Left lung (tissue), 4 donors: ENCODE measurements at regions not wholly inside any gene's neighbourhood (a gene's known extent, or its start where the extent isn't known, plus 50 kb on each side); places are given as distances from the start of the nearest gene placed in this dataset.
A peak's percentile ranks its signal among the peaks of the same experiment; 100 is the strongest.
"Not testable (repeated sequence)": the region's sequence is repeated elsewhere in the genome, so short reads cannot be mapped to it uniquely, and the experiment has no call there.

ENCODE experiments used
- ATAC-seq: fragments of 200-7000 bp; cut with Tn5 transposase; one replicate; pipeline ENCODE4 v1.9.1; 2020; ENCODE audit warnings: moderate library complexity
- DNase-seq, 4 donors: peaks; one replicate each; pipeline ENCODE4 v3.0.0-alpha.2; 2013 to 2020
- H3K27ac ChIP-seq, 2 donors: fragments of 200-600 bp; sonication (generic) in 1 of 2; one replicate each; pipeline versions ENCODE4 v1.5.0 to v1.8.0; 2020 to 2021
- H3K27me3 ChIP-seq, 2 donors: fragments of 200-600 bp; sonication (generic) in 1 of 2; one replicate each; pipeline versions ENCODE4 v1.5.0 to v1.8.0; 2020 to 2021
- H3K36me3 ChIP-seq, 2 donors: fragments of 200-600 bp; sonication (generic) in 1 of 2; one replicate each; pipeline versions ENCODE4 v1.5.0 to v1.8.0; 2020 to 2021
- H3K4me1 ChIP-seq, 2 donors: fragments of 200-600 bp; one replicate each; pipeline ENCODE4 v1.8.0; 2021
- H3K4me3 ChIP-seq, 2 donors: fragments of 200-600 bp; sonication (generic) in 1 of 2; one replicate each; pipeline versions ENCODE4 v1.5.0 to v1.8.0; 2020 to 2021; ENCODE audit warnings: mild to moderate bottlenecking in 1 of 2
- H3K9me3 ChIP-seq, 2 donors: fragments of 200-600 bp; sonication (generic) in 1 of 2; one replicate each; pipeline versions ENCODE4 v1.5.0 to v1.8.0; 2020 to 2021
- intact Hi-C, 2 donors: fragments of 100-400 bp; cut with DNase I; formaldehyde crosslinking; loops; one replicate each; pipeline versions ENCODE4 v1.11.2 to v1.14.2; 2022
- TF ChIP-seq, protein P1 (sequence below), 2 donors: fragments of 200-600 bp; sonication (generic) in 1 of 2; IDR thresholded peaks; one replicate each; pipeline versions ENCODE4 v1.5.0 to v1.8.0; 2021; ENCODE audit warnings: antibody characterized with exemption in 2 of 2
- donor health status: DM: no; HTN: yes; CAD: no.
- donor health status: DM: no; HTN: no; CAD: no.

DNA sequence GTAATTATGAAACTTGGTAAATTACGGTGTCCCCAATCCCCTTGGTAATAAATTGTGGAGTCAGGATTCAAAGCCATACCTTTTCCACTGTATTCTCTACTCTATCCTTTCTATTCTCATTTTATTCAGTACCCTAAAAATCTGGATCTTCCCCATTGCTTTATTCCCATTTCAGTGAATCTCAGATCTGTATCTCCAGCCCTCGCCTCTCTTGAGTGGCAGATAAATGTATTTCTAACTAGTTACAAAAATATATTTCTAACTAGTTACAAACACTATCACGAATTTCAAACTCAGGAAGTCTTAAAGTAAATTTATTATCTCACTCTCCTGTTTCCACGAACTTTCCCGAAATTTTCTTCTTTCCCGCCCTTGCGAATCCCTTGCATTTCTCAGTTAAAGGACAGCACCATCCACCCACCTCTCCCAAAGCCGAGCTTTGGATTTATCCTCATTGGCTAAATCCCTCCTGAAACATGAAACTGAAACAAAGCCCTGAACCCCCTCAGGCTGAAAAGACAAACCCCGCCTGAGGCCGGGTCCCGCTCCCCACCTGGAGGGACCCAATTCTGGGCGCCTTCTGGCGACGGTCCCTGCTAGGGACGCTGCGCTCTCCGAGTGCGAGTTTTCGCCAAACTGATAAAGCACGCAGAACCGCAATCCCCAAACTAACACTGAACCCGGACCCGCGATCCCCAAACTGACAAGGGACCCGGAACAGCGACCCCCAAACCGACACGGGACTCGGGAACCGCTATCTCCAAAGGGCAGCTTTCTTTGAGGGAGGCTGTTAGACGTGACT lies 164.3 kb upstream of the PABPC3 start:
- H3K4me1 ChIP-seq: no peaks in the 10 kb centered on the region
- DNase-seq: no peak
- no peak overlapping the region for H3K4me3 ChIP-seq
- intact Hi-C loops: no loop called here
- no peaks in the 10 kb centered on the region for H3K9me3 ChIP-seq
- TF ChIP-seq, protein P1, sequence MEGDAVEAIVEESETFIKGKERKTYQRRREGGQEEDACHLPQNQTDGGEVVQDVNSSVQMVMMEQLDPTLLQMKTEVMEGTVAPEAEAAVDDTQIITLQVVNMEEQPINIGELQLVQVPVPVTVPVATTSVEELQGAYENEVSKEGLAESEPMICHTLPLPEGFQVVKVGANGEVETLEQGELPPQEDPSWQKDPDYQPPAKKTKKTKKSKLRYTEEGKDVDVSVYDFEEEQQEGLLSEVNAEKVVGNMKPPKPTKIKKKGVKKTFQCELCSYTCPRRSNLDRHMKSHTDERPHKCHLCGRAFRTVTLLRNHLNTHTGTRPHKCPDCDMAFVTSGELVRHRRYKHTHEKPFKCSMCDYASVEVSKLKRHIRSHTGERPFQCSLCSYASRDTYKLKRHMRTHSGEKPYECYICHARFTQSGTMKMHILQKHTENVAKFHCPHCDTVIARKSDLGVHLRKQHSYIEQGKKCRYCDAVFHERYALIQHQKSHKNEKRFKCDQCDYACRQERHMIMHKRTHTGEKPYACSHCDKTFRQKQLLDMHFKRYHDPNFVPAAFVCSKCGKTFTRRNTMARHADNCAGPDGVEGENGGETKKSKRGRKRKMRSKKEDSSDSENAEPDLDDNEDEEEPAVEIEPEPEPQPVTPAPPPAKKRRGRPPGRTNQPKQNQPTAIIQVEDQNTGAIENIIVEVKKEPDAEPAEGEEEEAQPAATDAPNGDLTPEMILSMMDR (IDR thresholded peaks at IDR 0.05): no peak
- peaks cover 17 to 38% of the 10 kb centered on the region in 2 donors for H3K27me3 ChIP-seq
- H3K36me3 ChIP-seq: no peaks in the 10 kb centered on the region
- no peak for ATAC-seq
- H3K27ac ChIP-seq: no peak overlapping the region

DNA sequence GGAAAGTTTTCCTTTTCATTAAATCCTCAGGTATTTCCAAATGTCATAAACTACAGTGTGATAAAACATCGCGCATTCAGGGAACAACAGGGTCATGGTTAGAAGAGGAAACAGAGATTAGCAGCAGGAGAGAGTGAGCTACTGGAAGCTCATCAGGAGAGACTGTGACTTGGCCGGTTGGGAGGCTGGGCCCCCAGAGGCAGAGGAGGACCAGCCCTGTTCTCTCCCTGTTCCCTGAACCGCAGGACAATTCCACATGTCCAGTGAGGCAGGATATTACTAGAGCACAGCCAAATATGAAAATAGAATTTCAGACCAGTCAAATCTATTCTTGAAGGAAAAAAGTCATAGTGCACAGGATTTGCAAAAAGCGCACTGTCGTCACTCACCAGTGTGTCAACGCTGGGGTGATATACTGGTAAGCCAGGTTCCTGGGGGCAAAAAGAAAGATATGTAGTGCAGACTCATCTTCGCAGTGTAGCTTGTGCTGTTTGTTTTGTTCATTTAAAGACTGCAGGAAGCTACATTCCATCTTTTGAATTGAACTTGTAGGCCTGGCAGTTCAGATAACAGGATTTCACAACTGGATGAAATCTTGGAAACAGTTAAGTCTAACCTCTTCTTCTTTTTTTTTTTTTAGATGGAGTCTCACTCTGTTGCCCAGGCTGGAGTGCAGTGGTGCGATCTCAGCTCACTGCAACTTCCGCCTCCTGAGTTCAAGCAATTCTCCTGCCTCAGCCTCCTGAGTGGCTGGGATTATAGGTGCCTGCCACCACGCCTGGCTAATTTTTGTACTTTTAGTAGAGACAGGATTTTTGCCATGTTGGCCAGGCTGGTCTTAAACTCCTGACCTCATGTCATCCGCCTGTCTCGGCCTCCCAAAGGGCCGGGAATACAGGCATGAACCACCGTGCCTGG lies 162.6 kb upstream of the PABPC3 start:
- H3K4me3 ChIP-seq, H3K9me3 ChIP-seq, H3K36me3 ChIP-seq, intact Hi-C loops, DNase-seq, H3K27ac ChIP-seq, ATAC-seq, H3K4me1 ChIP-seq: not testable (repeated sequence)
- H3K27me3 ChIP-seq: peaks cover 17 to 38% of the 10 kb centered on the region in 2 donors

- H3K27me3 ChIP-seq: peaks cover 17 to 38% of the 10 kb centered on the region in 2 donors
- peak; percentile 40 for ATAC-seq
- DNase-seq, intact Hi-C loops, H3K4me1 ChIP-seq, H3K36me3 ChIP-seq, H3K27ac ChIP-seq, H3K9me3 ChIP-seq, H3K4me3 ChIP-seq: not testable (repeated sequence)
These were observed 161.9 kb upstream of the PABPC3 start for GRCh38 chr13:24934024-24934385.

- no peak for ATAC-seq
- intact Hi-C loops: no loop called here
- H3K27ac ChIP-seq: no peak overlapping the region
These were observed 157.0 kb upstream of the PABPC3 start for GRCh38 chr13:24938966-24939365.

DNA sequence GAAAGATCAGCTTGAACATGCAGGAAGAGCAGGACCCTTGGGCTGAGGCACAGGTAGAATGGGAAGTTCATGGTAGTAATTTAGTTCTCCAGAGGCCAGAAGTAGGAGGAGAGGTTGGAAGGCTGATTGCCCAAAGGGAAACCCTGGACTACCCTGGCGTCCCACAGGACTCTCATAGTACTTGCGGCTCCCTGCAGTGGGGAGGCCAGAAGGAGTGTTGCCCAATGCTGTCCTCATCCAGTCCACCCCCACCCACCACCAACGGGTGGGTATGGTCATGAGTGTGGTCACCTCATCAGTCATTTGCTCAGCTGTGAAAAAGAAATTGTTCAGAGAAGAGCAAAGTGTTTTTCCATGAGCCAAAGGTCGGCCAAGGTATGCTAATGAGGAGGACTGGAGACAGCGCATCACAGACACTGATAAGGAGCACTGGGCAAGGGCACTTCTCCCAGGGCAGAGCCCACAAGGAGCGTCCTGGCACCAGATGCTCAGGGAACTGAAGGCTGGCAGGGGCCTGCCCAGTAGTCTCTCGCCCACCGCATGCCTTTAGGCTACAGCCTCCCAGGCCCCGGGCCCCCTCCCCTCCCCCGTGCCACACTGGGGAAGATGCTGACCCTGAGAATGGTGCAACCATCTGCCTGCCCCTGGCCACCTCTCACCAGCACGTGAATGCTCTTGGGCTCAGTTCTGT lies 154.8 kb upstream of the PABPC3 start:
- H3K27ac ChIP-seq, H3K27me3 ChIP-seq, H3K36me3 ChIP-seq, ATAC-seq, intact Hi-C loops, H3K4me3 ChIP-seq, DNase-seq, H3K9me3 ChIP-seq, H3K4me1 ChIP-seq: not testable (repeated sequence)

More at GRCh38 chr13:24938966-24939365, 157.0 kb upstream of the PABPC3 start:
- DNase-seq: no peak
- Histone ChIP-seq H3K36me3 (no peaks in the 10 kb centered on the region), H3K9me3 (no peaks in the 10 kb centered on the region), H3K27me3 (no peaks in the 10 kb centered on the region), H3K4me3 (no peak overlapping the region), H3K4me1 (no peaks in the 10 kb centered on the region)
- TF ChIP-seq, protein P1 (IDR thresholded peaks at IDR 0.05): no peak

GRCh38 chr13:24943136-24943535 lies 152.8 kb upstream of the PABPC3 start:
- Histone ChIP-seq H3K4me1 (no peaks in the 10 kb centered on the region), H3K27ac (no peak overlapping the region), H3K9me3 (no peaks in the 10 kb centered on the region), H3K36me3 (no peaks in the 10 kb centered on the region), H3K27me3 (no peaks in the 10 kb centered on the region), H3K4me3 (no peak overlapping the region)
- ATAC-seq (no peak), DNase-seq (no peak)
- TF ChIP-seq, protein P1 (IDR thresholded peaks at IDR 0.05): no peak
- intact Hi-C loops: no loop called here

DNA sequence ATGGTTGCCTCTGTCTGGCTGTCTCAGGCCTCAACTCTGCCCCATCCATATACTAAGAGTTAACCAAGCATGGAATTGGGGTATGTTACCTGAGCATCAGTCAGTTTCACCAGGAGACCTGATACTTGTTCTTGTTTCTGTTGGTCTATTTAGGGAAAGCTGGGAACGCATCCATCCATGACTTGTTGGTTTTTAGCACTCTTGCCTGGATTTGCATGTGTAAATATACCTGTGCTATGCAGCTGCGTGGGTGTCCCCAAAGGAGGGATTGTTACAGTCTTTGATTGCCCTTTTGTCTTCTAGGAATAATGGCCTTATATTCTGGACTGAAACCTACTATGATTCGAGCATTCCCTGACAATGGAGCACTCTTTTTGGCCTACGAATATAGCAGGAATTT lies 151.9 kb upstream of the PABPC3 start:
- H3K4me1 ChIP-seq, H3K4me3 ChIP-seq, H3K27me3 ChIP-seq, H3K9me3 ChIP-seq, ATAC-seq, H3K27ac ChIP-seq, intact Hi-C loops, H3K36me3 ChIP-seq, DNase-seq: not testable (repeated sequence)

DNA sequence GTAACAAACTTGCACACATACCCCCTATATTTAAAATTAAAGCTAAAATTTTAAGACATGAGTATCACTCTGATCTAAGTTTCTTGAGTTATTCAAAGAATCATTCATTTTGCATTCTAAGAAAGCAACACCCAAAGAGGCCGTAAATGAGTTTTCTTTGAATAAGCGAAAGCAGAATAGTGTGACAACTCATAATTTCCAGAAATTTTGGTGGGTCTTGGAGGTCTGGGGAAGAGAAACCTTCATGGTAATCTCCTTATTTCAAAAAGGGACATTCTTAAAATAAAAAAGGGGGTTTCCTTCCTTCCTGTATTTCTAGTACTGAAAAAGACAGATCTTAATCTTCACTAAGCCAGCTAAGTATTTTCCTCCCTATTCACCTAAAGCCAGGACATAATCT lies 147.0 kb upstream of the PABPC3 start:
- H3K27me3 ChIP-seq, H3K9me3 ChIP-seq, ATAC-seq, H3K4me1 ChIP-seq, H3K27ac ChIP-seq, H3K4me3 ChIP-seq, intact Hi-C loops, H3K36me3 ChIP-seq, DNase-seq: not testable (repeated sequence)

- DNase-seq, H3K4me1 ChIP-seq, H3K27ac ChIP-seq, H3K36me3 ChIP-seq, intact Hi-C loops, ATAC-seq, H3K9me3 ChIP-seq, H3K27me3 ChIP-seq, H3K4me3 ChIP-seq: not testable (repeated sequence)
These were observed 145.3 kb upstream of the PABPC3 start for GRCh38 chr13:24950611-24951010.
